ENCODE measurements at regions not wholly inside any gene's neighbourhood (a gene's known extent, or its start where the extent isn't known, plus 50 kb on each side); places are given as distances from the start of the nearest gene placed in this dataset.

- no peak overlapping the region for H2BK120ac ChIP-seq (ENCODE audit: low read depth, low read length)
- H2BK5ac ChIP-seq (ENCODE audit: low read depth, low read length, poor library complexity, severe bottlenecking), result no peak overlapping the region
- H3K9ac ChIP-seq (ENCODE audit: low read length), result peak overlapping the region; percentile 8
- no peak for DNase-seq
- peak overlapping the region in 1 of 2 experiments; percentile 8 for H3K4ac ChIP-seq (ENCODE audit: low read depth in 1 of 2, low read length in 2 of 2)
- H3K4me3 ChIP-seq (ENCODE audit: insufficient read depth in 1 of 2, low read depth in 1 of 2, low read length in 2 of 2), result no peak overlapping the region
- peak overlapping the region; percentile 29 for H4K8ac ChIP-seq (ENCODE audit: low read length)
- 86% methylated on average over 12 of the region's 14 CpGs for WGBS
- peak overlapping the region; percentile 34 for H4K91ac ChIP-seq (ENCODE audit: low read length)
- no peak overlapping the region for H3K23ac ChIP-seq (ENCODE audit: low read length in 2 of 2)
- H3K27me3 ChIP-seq (ENCODE audit: control insufficient read depth in 1 of 2, insufficient read depth in 1 of 2, low read length in 2 of 2), result no peaks in the 10 kb centered on the region
- H3K9me3 ChIP-seq (ENCODE audit: control insufficient read depth, low read length), result no peaks in the 10 kb centered on the region
- peaks cover 12% of the 10 kb centered on the region for H3K4me1 ChIP-seq (ENCODE audit: control insufficient read depth, insufficient read depth, low read depth, low read length)
- no peak overlapping the region for H3K14ac ChIP-seq (ENCODE audit: low read length in 2 of 2)
- no peaks in the 10 kb centered on the region for H3K36me3 ChIP-seq (ENCODE audit: control insufficient read depth in 1 of 2, insufficient read depth in 2 of 2, low read depth in 1 of 2, low read length in 2 of 2)
- no peaks in the 10 kb centered on the region for H3K79me1 ChIP-seq (replicated peaks; ENCODE audit: low read length, poor library complexity, severe bottlenecking)
- H3K18ac ChIP-seq (ENCODE audit: low read depth in 1 of 2, low read length in 2 of 2), result peak overlapping the region; percentile 0 to 37
- peak overlapping the region; percentile 38 for H2BK15ac ChIP-seq (ENCODE audit: low read depth, poor library complexity, severe bottlenecking)
- no peak overlapping the region for H3K4me2 ChIP-seq (ENCODE audit: low read length, poor library complexity, severe bottlenecking)
- H2AK5ac ChIP-seq (ENCODE audit: low read length, severe bottlenecking), result peak overlapping the region; percentile 53
- H3K27ac ChIP-seq (ENCODE audit: low read length, poor library complexity, severe bottlenecking), result no peak overlapping the region
- peak overlapping the region; percentile 37 to 53 for H2BK12ac ChIP-seq (ENCODE audit: low read length in 2 of 2)
- no peak overlapping the region for H2AFZ ChIP-seq (ENCODE audit: low read depth, low read length)
These were observed 123.3 kb upstream of the SLC45A1 start for GRCh38 chr1:8194481-8195227.

DNA sequence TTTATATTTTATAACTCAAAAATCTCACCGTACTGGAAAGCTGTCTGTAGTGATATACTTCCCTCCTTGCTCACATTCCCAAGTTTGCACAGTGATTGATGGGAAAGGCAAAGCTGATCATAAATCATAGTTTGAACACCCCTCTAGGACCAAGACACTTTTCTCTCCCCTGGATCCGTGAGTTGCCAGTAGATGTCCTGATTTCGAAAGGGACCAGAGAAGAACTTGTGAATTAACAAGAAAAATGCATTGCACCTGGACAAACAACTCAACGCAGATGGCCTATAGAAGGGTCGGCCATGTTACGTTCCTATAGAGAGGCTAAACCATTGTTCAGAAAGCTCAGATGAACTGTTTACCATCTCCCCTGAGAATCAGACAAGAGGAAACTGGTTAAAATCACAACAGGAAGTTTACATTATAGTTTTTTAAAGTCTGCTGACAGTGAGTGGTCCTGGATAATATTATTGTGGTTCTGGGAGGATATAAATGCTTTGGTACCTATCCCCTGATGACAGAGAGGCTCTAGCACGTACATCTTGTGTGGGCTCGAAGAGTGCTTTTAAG lies 124.0 kb upstream of the SLC45A1 start:
- H2BK12ac ChIP-seq (ENCODE audit: low read length in 2 of 2), result no peak overlapping the region
- peak overlapping the region in 1 of 2 experiments; percentile 59 for H3K4ac ChIP-seq (ENCODE audit: low read depth in 1 of 2, low read length in 2 of 2)
- no peak overlapping the region for H2AFZ ChIP-seq (ENCODE audit: low read depth, low read length)
- no peak overlapping the region for H3K14ac ChIP-seq (ENCODE audit: low read length in 2 of 2)
- H3K9me3 ChIP-seq (ENCODE audit: control insufficient read depth, low read length), result no peaks in the 10 kb centered on the region
- H2AK5ac ChIP-seq (ENCODE audit: low read length, severe bottlenecking), result peak overlapping the region; percentile 45
- no peaks in the 10 kb centered on the region for H3K36me3 ChIP-seq (ENCODE audit: control insufficient read depth in 1 of 2, insufficient read depth in 2 of 2, low read depth in 1 of 2, low read length in 2 of 2)
- no peak overlapping the region for H4K91ac ChIP-seq (ENCODE audit: low read length)
- peaks cover 12% of the 10 kb centered on the region for H3K4me1 ChIP-seq (ENCODE audit: control insufficient read depth, insufficient read depth, low read depth, low read length)
- no peaks in the 10 kb centered on the region for H3K79me1 ChIP-seq (replicated peaks; ENCODE audit: low read length, poor library complexity, severe bottlenecking)
- H2BK15ac ChIP-seq (ENCODE audit: low read depth, poor library complexity, severe bottlenecking), result no peak overlapping the region
- no peak overlapping the region for H3K4me2 ChIP-seq (ENCODE audit: low read length, poor library complexity, severe bottlenecking)
- H3K23ac ChIP-seq (ENCODE audit: low read length in 2 of 2), result no peak overlapping the region
- peak overlapping the region in 1 of 2 experiments; percentile 0 for H3K18ac ChIP-seq (ENCODE audit: low read depth in 1 of 2, low read length in 2 of 2)
- no peak overlapping the region for H2BK5ac ChIP-seq (ENCODE audit: low read depth, low read length, poor library complexity, severe bottlenecking)
- no peak overlapping the region for H3K27ac ChIP-seq (ENCODE audit: low read length, poor library complexity, severe bottlenecking)
- H4K8ac ChIP-seq (ENCODE audit: low read length), result no peak overlapping the region
- no peak overlapping the region for H3K4me3 ChIP-seq (ENCODE audit: insufficient read depth in 1 of 2, low read depth in 1 of 2, low read length in 2 of 2)
- 74% methylated on average over 8 of the region's 8 CpGs for WGBS
- H3K9ac ChIP-seq (ENCODE audit: low read length), result no peak overlapping the region
- no peak overlapping the region for H2BK120ac ChIP-seq (ENCODE audit: low read depth, low read length)
- no peak for DNase-seq
- no peaks in the 10 kb centered on the region for H3K27me3 ChIP-seq (ENCODE audit: control insufficient read depth in 1 of 2, insufficient read depth in 1 of 2, low read length in 2 of 2)

DNA sequence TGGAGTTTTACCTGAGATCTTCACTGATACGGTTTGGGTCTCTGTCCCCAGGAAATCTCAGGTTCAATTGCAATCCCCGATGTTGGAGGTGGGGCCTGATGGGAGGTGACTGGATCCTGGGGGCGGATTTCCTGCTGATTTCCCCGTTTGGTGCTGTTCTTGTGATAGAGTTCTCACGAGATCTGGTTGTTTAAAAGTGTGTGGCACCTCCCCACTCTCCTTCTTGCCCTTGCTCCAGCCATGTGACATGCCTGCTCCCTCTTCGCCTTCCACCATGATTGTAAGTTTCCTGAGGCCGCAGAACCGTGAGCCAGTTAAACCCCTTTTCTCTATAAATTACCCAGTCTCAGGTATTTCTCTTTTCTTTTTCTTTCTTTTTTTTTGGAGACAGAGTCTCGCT lies 126.4 kb upstream of the SLC45A1 start:
- H4K8ac ChIP-seq (ENCODE audit: low read length), result no peak overlapping the region
- H3K9me3 ChIP-seq (ENCODE audit: control insufficient read depth, low read length), result no peaks in the 10 kb centered on the region
- H3K18ac ChIP-seq (ENCODE audit: low read depth in 1 of 2, low read length in 2 of 2), result peak overlapping the region in 1 of 2 experiments; percentile 9
- no peaks in the 10 kb centered on the region for H3K79me1 ChIP-seq (replicated peaks; ENCODE audit: low read length, poor library complexity, severe bottlenecking)
- H2AK5ac ChIP-seq (ENCODE audit: low read length, severe bottlenecking), result no peak overlapping the region
- no peak for DNase-seq
- no peak overlapping the region for H4K91ac ChIP-seq (ENCODE audit: low read length)
- no peak overlapping the region for H3K4me2 ChIP-seq (ENCODE audit: low read length, poor library complexity, severe bottlenecking)
- WGBS, result 81% methylated on average over 8 of the region's 9 CpGs
- H3K14ac ChIP-seq (ENCODE audit: low read length in 2 of 2), result no peak overlapping the region
- no peak overlapping the region for H2BK15ac ChIP-seq (ENCODE audit: low read depth, poor library complexity, severe bottlenecking)
- no peak overlapping the region for H2BK120ac ChIP-seq (ENCODE audit: low read depth, low read length)
- H2BK5ac ChIP-seq (ENCODE audit: low read depth, low read length, poor library complexity, severe bottlenecking), result no peak overlapping the region
- H3K27ac ChIP-seq (ENCODE audit: low read length, poor library complexity, severe bottlenecking), result no peak overlapping the region
- H2BK12ac ChIP-seq (ENCODE audit: low read length in 2 of 2), result no peak overlapping the region
- H3K36me3 ChIP-seq (ENCODE audit: control insufficient read depth in 1 of 2, insufficient read depth in 2 of 2, low read depth in 1 of 2, low read length in 2 of 2), result no peaks in the 10 kb centered on the region
- peaks cover 4% of the 10 kb centered on the region for H3K4me1 ChIP-seq (ENCODE audit: control insufficient read depth, insufficient read depth, low read depth, low read length)
- H2AFZ ChIP-seq (ENCODE audit: low read depth, low read length), result no peak overlapping the region
- no peak overlapping the region for H3K9ac ChIP-seq (ENCODE audit: low read length)
- H3K4ac ChIP-seq (ENCODE audit: low read depth in 1 of 2, low read length in 2 of 2), result no peak overlapping the region
- H3K23ac ChIP-seq (ENCODE audit: low read length in 2 of 2), result no peak overlapping the region
- H3K4me3 ChIP-seq (ENCODE audit: insufficient read depth in 1 of 2, low read depth in 1 of 2, low read length in 2 of 2), result no peak overlapping the region
- H3K27me3 ChIP-seq (ENCODE audit: control insufficient read depth in 1 of 2, insufficient read depth in 1 of 2, low read length in 2 of 2), result no peaks in the 10 kb centered on the region

- Histone ChIP-seq H3K18ac (ENCODE audit: low read depth in 1 of 2, low read length in 2 of 2) (peak overlapping the region in 1 of 2 experiments; percentile 89), H3K27me3 (ENCODE audit: control insufficient read depth in 1 of 2, insufficient read depth in 1 of 2, low read length in 2 of 2) (no peaks in the 10 kb centered on the region), H2BK120ac (ENCODE audit: low read depth, low read length) (no peak overlapping the region), H2BK15ac (ENCODE audit: low read depth, poor library complexity, severe bottlenecking) (no peak overlapping the region), H3K9ac (ENCODE audit: low read length) (no peak overlapping the region), H2BK12ac (ENCODE audit: low read length in 2 of 2) (peak overlapping the region in 1 of 2 experiments; percentile 84), H2BK5ac (ENCODE audit: low read depth, low read length, poor library complexity, severe bottlenecking) (no peak overlapping the region), H3K4me1 (ENCODE audit: control insufficient read depth, insufficient read depth, low read depth, low read length) (peaks cover 6% of the 10 kb centered on the region), H4K91ac (ENCODE audit: low read length) (peak overlapping the region; percentile 61), H3K36me3 (ENCODE audit: control insufficient read depth in 1 of 2, insufficient read depth in 2 of 2, low read depth in 1 of 2, low read length in 2 of 2) (no peaks in the 10 kb centered on the region), H3K4me3 (ENCODE audit: insufficient read depth in 1 of 2, low read depth in 1 of 2, low read length in 2 of 2) (no peak overlapping the region), H3K27ac (ENCODE audit: low read length, poor library complexity, severe bottlenecking) (no peak overlapping the region), H4K8ac (ENCODE audit: low read length) (peak overlapping the region; percentile 66), H2AK5ac (ENCODE audit: low read length, severe bottlenecking) (no peak overlapping the region), H3K79me1 (replicated peaks; ENCODE audit: low read length, poor library complexity, severe bottlenecking) (no peaks in the 10 kb centered on the region), H2AFZ (ENCODE audit: low read depth, low read length) (no peak overlapping the region), H3K14ac (ENCODE audit: low read length in 2 of 2) (no peak overlapping the region), H3K23ac (ENCODE audit: low read length in 2 of 2) (no peak overlapping the region), H3K4me2 (ENCODE audit: low read length, poor library complexity, severe bottlenecking) (no peak overlapping the region), H3K4ac (ENCODE audit: low read depth in 1 of 2, low read length in 2 of 2) (no peak overlapping the region), H3K9me3 (ENCODE audit: control insufficient read depth, low read length) (no peaks in the 10 kb centered on the region)
- DNase-seq, result no peak
- WGBS, result 91% methylated on average over 6 of the region's 6 CpGs
These were observed 127.9 kb upstream of the SLC45A1 start for GRCh38 chr1:8189931-8190483.

Data from mesenchymal stem cell (in vitro differentiated cells and primary cell).